Vagina (tissue), 2 donors: ENCODE measurements at regions not wholly inside any gene's neighbourhood (a gene's known extent, or its start where the extent isn't known, plus 50 kb on each side); places are given as distances from the start of the nearest gene placed in this dataset.

Source experiments
- CTCF ChIP-seq, 3 experiments: fragments of 450-650 bp in 2 of 3; fragments of 200-600 bp in 1 of 3; sonication (generic) in 1 of 3; IDR thresholded peaks; one replicate each; pipeline ENCODE4 v1.5.1; 2017 to 2019; ENCODE audit warnings: antibody characterized with exemption in 3 of 3, mild to moderate bottlenecking in 2 of 3, moderate library complexity in 2 of 3
- POLR2A ChIP-seq, 2 donors: fragments of 450-650 bp; IDR thresholded peaks; one replicate each; pipeline ENCODE4 v1.6.1; 2017; ENCODE audit warnings: antibody characterized with exemption in 2 of 2, mild to moderate bottlenecking in 2 of 2, moderate library complexity in 2 of 2
- POLR2AphosphoS5 ChIP-seq, 2 donors: sonication (generic); formaldehyde crosslinking; IDR thresholded peaks; one replicate each; pipeline ENCODE4 v1.9.0; 2017; ENCODE audit warnings: antibody characterized with exemption in 2 of 2, mild to moderate bottlenecking in 2 of 2, low read depth in 1 of 2; ENCODE audit not compliant: insufficient read depth in 1 of 2

- TF ChIP-seq POLR2A (IDR thresholded peaks at IDR 0.05) = no peak
- TF ChIP-seq CTCF (IDR thresholded peaks at IDR 0.05) = no peak
- TF ChIP-seq POLR2AphosphoS5 (IDR thresholded peaks at IDR 0.05; ENCODE audit: insufficient read depth in 1 of 2, low read depth in 1 of 2) = no peak
Observed at GRCh38 chr2:129796801-129797488, 182.5 kb upstream of the RAB6C start.
